ENCODE measurements at regions not wholly inside any gene's neighbourhood (a gene's known extent, or its start where the extent isn't known, plus 50 kb on each side); places are given as distances from the start of the nearest gene placed in this dataset.

DNA sequence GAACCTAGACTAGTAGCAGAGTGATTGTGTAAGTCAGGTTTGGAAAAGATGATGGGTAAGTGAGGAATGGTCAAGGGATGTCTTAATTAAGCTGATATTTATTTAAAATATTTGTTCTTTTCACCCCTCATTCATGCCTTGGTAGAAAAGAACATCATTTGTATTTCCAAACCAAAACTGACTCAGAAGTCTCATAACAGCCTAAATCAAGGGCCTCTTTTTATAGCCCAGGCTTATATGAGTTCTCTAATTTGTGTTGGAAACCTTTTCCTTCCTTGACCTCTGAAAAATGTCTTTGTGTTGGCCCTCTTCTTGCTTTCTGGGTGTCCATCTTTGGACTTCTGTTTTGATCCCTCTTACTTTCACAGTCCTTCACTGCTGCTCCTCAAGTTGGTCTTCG, 1428.2 kb downstream of the MRPL39 start:
- Mint-ChIP-seq H3K27ac (no peak overlapping the region), H3K27me3 (no peaks in the 10 kb centered on the region), H3K36me3 (ENCODE audit: low read depth) (no peaks in the 10 kb centered on the region), H3K4me3 (no peak overlapping the region), H3K4me1 (no peaks in the 10 kb centered on the region), H3K9me3 (peaks cover 4% of the 10 kb centered on the region)
- no peak for DNase-seq
- intact Hi-C loops (cut with micrococcal nuclease) = no loop called here

DNA sequence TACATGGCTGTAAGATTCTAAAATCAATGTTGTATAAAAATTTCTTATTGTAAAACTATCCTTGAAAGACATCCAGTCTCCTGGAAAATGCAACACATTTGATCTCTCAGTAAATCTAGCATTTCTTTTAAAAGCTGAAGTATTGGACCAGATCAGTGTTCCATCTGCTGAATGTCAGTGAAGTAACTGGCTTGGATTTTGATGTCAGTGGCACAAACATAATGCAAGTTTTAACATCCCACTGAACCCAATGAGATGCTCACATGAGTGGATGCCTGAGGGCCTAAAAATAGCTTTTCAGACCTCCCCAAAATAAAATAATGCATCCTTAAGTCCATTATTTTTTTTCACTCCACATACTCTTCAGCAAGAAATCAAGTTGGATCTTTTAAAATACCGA, 1432.2 kb downstream of the MRPL39 start:
- no peaks in the 10 kb centered on the region for H3K27me3 Mint-ChIP-seq
- no peak for DNase-seq
- intact Hi-C loops (cut with micrococcal nuclease) = no loop called here
- H3K36me3 Mint-ChIP-seq (ENCODE audit: low read depth) = no peaks in the 10 kb centered on the region
- no peak overlapping the region for H3K27ac Mint-ChIP-seq
- no peaks in the 10 kb centered on the region for H3K4me1 Mint-ChIP-seq
- H3K9me3 Mint-ChIP-seq = peaks cover 4% of the 10 kb centered on the region
- H3K4me3 Mint-ChIP-seq = no peak overlapping the region

DNA sequence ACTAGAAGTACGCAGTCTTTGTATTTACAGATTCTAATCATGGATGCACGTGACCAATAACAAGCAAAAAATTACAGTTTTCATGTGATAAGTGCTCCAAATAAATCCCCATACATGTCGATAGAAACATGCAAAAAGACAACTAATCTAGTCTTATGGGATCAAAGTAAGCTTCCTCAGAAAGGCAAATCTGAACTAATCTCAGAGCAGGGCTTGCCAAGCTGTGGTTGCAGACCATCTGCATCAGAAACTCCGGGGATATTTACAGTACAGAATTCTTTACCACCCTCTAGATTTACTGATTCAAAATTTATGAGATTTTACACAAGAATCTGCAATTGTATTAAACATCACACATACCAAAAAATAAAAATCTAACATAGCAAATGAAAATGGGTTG, 1435.5 kb downstream of the MRPL39 start:
- H3K4me3 Mint-ChIP-seq = no peak overlapping the region
- H3K9me3 Mint-ChIP-seq = no peaks in the 10 kb centered on the region

DNA sequence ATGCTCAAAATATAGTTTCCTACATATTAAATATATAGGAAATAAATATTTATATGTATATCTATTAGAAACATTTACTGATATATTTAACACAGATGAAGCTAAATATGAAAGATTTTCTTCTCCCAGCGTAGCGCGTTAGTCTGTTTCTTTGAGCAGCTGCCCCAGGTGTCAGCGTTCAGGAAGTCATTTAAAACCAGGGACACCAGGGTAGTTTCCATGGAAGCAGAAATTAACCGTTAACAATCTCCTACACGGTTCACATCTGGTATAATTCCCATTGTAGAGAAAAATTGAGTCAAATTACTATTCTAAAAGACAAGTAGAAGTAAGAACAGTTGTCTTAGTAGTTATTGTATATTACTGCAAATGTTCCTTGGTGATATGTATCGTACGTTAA, 1443.7 kb downstream of the MRPL39 start:
- H3K27me3 Mint-ChIP-seq = no peaks in the 10 kb centered on the region
- no peak overlapping the region for H3K27ac Mint-ChIP-seq
- no peak for DNase-seq
- no peaks in the 10 kb centered on the region for H3K9me3 Mint-ChIP-seq
- no peaks in the 10 kb centered on the region for H3K36me3 Mint-ChIP-seq (ENCODE audit: low read depth)
- intact Hi-C loops (cut with micrococcal nuclease) = no loop called here
- H3K4me1 Mint-ChIP-seq = no peaks in the 10 kb centered on the region
- H3K4me3 Mint-ChIP-seq = no peak overlapping the region

More for the DNA sequence above, 1435.5 kb downstream of the MRPL39 start:
- intact Hi-C loops (cut with micrococcal nuclease) = no loop called here
- DNase-seq = no peak
- H3K36me3 Mint-ChIP-seq (ENCODE audit: low read depth) = no peaks in the 10 kb centered on the region
- H3K27me3 Mint-ChIP-seq = no peaks in the 10 kb centered on the region
- H3K27ac Mint-ChIP-seq = no peak overlapping the region
- H3K4me1 Mint-ChIP-seq = no peaks in the 10 kb centered on the region

DNA sequence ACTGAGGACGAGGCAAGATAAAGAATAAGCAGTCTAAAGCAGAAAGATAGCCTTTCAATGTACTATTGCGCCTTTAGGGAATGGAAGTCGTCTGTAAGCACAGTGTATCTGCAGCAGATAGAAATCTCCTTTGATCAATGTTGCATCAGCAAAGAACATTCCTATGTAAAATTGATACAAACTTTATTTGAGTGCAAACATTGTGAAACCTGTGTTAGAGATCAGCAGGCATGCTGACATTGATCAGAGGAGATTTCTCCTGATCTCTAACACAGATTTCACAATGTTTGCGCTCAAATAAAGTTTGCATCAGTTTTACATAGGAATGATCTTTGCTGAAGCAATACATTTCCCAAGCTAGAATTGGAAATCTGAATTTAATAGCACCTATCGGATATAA, 1446.8 kb downstream of the MRPL39 start:
- H3K27ac Mint-ChIP-seq = no peak overlapping the region
- no peaks in the 10 kb centered on the region for H3K4me1 Mint-ChIP-seq
- no peak for DNase-seq
- no peaks in the 10 kb centered on the region for H3K9me3 Mint-ChIP-seq
- no peaks in the 10 kb centered on the region for H3K27me3 Mint-ChIP-seq
- H3K4me3 Mint-ChIP-seq = no peak overlapping the region
- intact Hi-C loops (cut with micrococcal nuclease) = no loop called here
- no peaks in the 10 kb centered on the region for H3K36me3 Mint-ChIP-seq (ENCODE audit: low read depth)

DNA sequence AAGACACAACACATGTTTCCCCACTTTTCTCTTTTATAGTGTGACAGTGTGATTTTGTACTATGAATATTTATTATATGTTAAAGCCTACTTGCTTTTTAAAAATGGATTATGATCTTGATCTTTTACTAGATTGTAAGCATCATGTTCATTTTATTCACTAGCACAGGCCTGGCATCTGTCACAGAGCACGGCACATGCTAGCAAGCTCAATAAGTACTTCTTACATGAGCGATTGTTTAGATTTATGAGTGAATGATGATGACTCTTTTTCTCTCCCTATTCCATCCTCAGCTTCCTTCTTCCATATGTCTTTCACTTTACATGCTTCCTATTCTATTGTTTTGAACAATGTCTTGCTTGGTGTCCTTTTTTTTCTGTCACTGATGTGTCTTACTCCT, 1454.1 kb downstream of the MRPL39 start:
- H3K4me1 Mint-ChIP-seq = no peaks in the 10 kb centered on the region
- no peak overlapping the region for H3K27ac Mint-ChIP-seq
- H3K36me3 Mint-ChIP-seq (ENCODE audit: low read depth) = no peaks in the 10 kb centered on the region
- no peak for DNase-seq
- intact Hi-C loops (cut with micrococcal nuclease) = no loop called here
- H3K4me3 Mint-ChIP-seq = no peak overlapping the region
- H3K27me3 Mint-ChIP-seq = no peaks in the 10 kb centered on the region
- no peaks in the 10 kb centered on the region for H3K9me3 Mint-ChIP-seq

DNA sequence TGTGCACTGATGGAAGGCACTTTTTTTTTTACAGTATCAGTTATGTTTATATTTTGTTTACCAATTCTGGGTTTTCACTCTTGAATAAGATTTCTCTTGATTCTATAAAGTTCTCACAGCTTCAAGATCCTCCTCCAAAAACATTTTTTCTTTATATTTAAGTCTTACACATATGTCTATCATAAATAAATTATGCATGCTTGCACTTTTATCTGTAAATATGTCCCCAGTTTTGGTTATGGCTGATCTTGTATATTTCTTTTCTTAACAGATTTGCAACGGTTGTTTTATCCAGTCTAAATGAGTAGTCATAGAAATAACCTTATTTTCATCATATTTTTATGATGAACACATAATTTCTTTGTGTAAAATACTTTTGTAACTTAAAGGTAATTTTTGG, 1456.5 kb downstream of the MRPL39 start:
- H3K4me1 Mint-ChIP-seq = no peaks in the 10 kb centered on the region
- DNase-seq = no peak

DNA sequence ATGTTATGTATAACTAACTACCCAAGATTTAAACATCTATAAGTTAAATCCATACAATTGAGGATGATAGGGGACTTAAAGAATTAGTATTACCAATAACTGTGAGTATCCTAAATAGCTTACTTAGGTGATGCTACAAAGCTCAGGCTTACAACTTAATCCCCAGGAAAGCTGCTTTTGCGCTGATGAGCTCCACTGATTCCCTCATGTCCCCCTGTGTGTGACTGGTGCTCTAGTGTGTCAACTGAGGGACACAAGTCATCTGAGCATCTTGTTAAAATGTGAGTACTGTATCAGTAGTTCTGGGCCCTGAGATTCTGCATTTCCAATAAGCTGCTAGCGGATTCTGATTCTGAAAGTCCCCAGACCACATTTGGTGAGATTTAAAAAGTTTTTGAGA, 1458.8 kb downstream of the MRPL39 start:
- H3K4me1 Mint-ChIP-seq = no peaks in the 10 kb centered on the region
- no peaks in the 10 kb centered on the region for H3K36me3 Mint-ChIP-seq (ENCODE audit: low read depth)
- intact Hi-C loops (cut with micrococcal nuclease) = no loop called here
- no peak overlapping the region for H3K27ac Mint-ChIP-seq
- no peak overlapping the region for H3K4me3 Mint-ChIP-seq
- no peak for DNase-seq
- H3K27me3 Mint-ChIP-seq = no peaks in the 10 kb centered on the region
- no peaks in the 10 kb centered on the region for H3K9me3 Mint-ChIP-seq

More for the DNA sequence above, 1456.5 kb downstream of the MRPL39 start:
- Mint-ChIP-seq H3K4me3 (no peak overlapping the region), H3K9me3 (no peaks in the 10 kb centered on the region), H3K36me3 (ENCODE audit: low read depth) (no peaks in the 10 kb centered on the region), H3K27ac (no peak overlapping the region), H3K27me3 (no peaks in the 10 kb centered on the region)
- intact Hi-C loops (cut with micrococcal nuclease) = no loop called here

DNA sequence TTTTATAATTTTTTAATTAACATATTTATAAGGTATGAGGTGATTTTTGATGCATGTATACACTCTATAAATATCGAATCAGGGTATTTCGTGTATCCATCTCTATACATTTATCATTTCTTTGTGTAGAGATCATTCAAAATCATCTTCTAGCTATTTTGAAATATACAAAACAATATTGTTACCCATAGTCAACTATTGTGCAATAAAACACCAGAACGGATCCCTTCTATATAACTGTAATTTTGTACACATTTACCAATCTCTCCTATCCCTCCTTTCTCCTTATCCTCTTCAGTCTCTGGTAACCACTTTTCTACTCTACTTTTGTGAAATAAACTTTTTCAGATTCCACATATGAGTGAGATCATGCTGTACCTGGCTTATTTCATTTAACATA, 1459.6 kb downstream of the MRPL39 start:
- DNase-seq = no peak

DNA sequence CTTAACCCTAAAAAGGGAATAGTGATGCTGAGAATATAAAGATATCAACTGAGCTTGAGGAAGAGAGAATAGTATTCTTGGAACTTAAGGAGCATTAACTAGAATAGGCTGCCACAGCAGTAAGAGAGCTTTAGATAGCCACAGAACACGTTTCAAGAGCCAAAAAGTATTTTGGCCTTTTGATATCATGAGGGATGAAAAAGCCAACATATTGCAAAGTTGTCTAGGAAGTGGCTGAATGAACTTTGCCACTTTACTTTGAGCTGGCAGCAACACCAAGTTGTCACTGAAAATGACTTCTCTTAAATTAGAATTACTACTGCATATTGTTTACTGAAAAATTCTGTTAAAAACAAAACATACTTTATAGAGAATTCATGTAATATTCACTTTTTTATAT, 1476.2 kb downstream of the MRPL39 start:
- Mint-ChIP-seq H3K4me1 (no peaks in the 10 kb centered on the region), H3K9me3 (no peaks in the 10 kb centered on the region), H3K27ac (no peak overlapping the region)

More for the DNA sequence above, 1459.6 kb downstream of the MRPL39 start:
- Mint-ChIP-seq H3K4me3 (no peak overlapping the region), H3K27me3 (no peaks in the 10 kb centered on the region), H3K9me3 (no peaks in the 10 kb centered on the region), H3K4me1 (no peaks in the 10 kb centered on the region), H3K27ac (no peak overlapping the region), H3K36me3 (ENCODE audit: low read depth) (no peaks in the 10 kb centered on the region)
- intact Hi-C loops (cut with micrococcal nuclease) = no loop called here

DNA sequence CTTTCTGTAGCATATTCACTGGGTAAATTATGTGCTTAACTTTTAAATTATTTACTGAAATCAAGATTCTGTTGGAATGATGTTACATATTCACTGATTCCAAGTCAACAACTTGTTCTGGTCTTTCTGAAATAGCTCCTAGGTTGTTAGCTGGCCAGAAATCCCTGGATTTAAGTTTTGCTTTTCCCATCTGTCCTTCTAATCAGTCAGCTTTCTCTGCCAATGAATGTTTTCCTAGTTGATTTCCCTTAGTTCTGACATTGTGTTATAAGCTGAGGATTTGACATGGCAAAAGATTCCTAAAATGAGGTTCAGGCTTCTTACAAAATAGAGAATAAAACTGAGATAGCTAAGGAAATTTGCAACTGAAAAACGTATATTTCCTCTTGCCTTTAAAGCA, 1479.6 kb downstream of the MRPL39 start:
- H3K9me3 Mint-ChIP-seq = no peaks in the 10 kb centered on the region
- no peak overlapping the region for H3K27ac Mint-ChIP-seq
- H3K4me3 Mint-ChIP-seq = no peak overlapping the region
- intact Hi-C loops (cut with micrococcal nuclease) = no loop called here
- no peaks in the 10 kb centered on the region for H3K4me1 Mint-ChIP-seq
- no peaks in the 10 kb centered on the region for H3K27me3 Mint-ChIP-seq
- no peaks in the 10 kb centered on the region for H3K36me3 Mint-ChIP-seq (ENCODE audit: low read depth)
- DNase-seq = no peak

More for the DNA sequence above, 1476.2 kb downstream of the MRPL39 start:
- Mint-ChIP-seq H3K27me3 (no peaks in the 10 kb centered on the region), H3K4me3 (no peak overlapping the region), H3K36me3 (ENCODE audit: low read depth) (no peaks in the 10 kb centered on the region)
- no peak for DNase-seq
- intact Hi-C loops (cut with micrococcal nuclease) = no loop called here

DNA sequence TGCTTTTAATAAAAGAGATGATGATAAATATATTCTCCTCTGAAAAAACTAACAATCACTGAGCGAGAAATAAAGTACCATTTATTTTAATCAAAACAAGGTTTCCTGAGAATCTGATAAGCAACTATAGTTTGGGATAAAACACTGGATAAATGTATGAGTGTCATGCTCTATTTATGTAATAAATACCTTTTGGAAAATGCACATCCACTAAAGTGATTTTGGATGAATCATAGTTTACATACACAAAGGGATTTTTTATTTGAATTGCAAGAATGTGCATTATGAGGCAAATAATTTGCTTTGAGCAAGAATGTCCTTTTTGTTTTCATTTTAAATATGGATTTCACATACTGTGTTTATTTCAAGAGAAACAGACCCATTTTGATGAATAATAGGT, 1483.5 kb downstream of the MRPL39 start:
- no peak for DNase-seq
- Mint-ChIP-seq H3K27ac (no peak overlapping the region), H3K9me3 (no peaks in the 10 kb centered on the region), H3K36me3 (ENCODE audit: low read depth) (no peaks in the 10 kb centered on the region), H3K27me3 (no peaks in the 10 kb centered on the region), H3K4me3 (no peak overlapping the region), H3K4me1 (no peaks in the 10 kb centered on the region)
- intact Hi-C loops (cut with micrococcal nuclease) = no loop called here

DNA sequence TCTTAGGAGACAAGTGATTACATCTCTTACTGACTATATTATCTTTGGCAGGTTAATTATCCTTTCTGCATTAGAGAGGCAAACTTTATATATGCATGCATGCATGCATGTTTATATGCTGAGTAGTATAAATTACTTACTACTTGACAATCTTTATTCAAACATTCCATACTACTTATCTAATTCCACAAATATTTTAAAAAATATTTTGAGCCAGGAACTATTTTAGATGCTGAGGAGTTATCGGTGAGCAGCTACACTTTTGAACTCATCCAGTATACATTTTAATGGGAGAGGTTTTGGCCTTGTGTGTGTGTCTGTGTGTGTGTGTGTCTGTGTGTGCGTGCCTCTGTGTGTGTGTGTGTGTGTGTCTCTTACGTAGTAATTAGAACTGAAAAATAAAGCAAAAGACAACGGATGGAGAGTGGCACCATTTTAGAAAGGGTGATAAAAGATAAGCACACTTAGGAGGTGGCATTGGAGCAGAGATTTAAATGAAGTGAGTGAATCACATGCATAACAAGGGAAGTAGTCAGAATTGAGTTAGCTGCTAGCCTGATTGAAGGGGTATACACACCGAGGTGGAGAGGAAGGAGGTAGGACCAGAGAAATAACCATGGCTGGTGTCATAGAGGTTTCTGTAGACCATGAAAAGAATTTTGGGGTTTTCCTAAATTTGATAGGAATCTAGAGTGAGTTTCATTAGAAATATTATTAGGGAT, 1488.4 kb downstream of the MRPL39 start:
- Mint-ChIP-seq H3K4me1 (no peaks in the 10 kb centered on the region), H3K27me3 (no peaks in the 10 kb centered on the region), H3K36me3 (ENCODE audit: low read depth) (no peaks in the 10 kb centered on the region), H3K9me3 (no peaks in the 10 kb centered on the region), H3K4me3 (no peak overlapping the region), H3K27ac (no peak overlapping the region)
- intact Hi-C loops (cut with micrococcal nuclease) = no loop called here
- DNase-seq = no peak

DNA sequence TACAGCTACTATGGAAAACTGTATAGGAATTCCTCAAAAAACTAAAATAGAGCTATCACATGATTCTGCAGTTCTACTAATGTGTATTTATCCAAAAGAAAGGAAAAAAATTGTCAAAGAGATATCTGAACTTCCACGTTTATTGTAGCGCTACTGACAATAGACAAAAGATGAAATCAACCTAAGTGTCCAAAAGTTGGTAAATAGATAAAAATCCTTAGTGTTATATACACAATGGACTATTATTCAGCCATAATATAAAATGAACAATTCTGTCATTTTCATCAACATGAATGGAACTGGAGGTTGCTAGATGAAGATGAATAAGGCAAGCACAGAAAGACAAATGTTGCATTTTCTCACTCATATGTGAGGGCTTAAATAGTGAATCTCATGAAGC, 1492.1 kb downstream of the MRPL39 start:
- H3K27me3 Mint-ChIP-seq = no peaks in the 10 kb centered on the region
- no peaks in the 10 kb centered on the region for H3K36me3 Mint-ChIP-seq (ENCODE audit: low read depth)
- no peak for DNase-seq
- no peaks in the 10 kb centered on the region for H3K4me1 Mint-ChIP-seq
- no peak overlapping the region for H3K27ac Mint-ChIP-seq
- H3K4me3 Mint-ChIP-seq = no peak overlapping the region
- no peaks in the 10 kb centered on the region for H3K9me3 Mint-ChIP-seq
- intact Hi-C loops (cut with micrococcal nuclease) = no loop called here

DNA sequence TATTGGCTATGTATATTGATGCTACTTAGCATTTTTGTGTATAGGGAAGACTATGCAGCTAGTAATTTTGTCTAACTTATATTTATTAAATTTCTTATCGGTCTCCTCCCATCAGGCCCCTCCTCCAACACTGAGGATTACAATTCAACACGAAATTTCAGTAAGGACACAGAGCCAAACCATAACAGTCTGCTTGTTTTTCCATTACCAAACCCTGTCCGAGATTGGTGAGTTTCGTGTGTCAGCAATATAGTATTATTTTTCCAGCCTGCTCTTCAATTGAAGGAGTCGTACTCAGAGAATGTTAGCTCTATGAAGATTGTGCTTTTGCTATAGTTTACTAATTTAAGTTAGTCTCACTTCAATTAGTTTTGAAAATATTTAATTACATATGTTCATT, 1495.3 kb downstream of the MRPL39 start:
- Mint-ChIP-seq H3K36me3 (ENCODE audit: low read depth) (no peaks in the 10 kb centered on the region), H3K4me3 (no peak overlapping the region), H3K27ac (no peak overlapping the region), H3K27me3 (no peaks in the 10 kb centered on the region), H3K9me3 (no peaks in the 10 kb centered on the region), H3K4me1 (no peaks in the 10 kb centered on the region)
- no peak for DNase-seq
- intact Hi-C loops (cut with micrococcal nuclease) = no loop called here

Data from activated CD4-positive, alpha-beta T cell treated with anti-CD3 and anti-CD28 coated beads, Interleukin-2, amount 10 ng/mL, durations not matched to agents 24 days and 14 days (primary cell).